ENCODE measurements at regions not wholly inside any gene's neighbourhood (a gene's known extent, or its start where the extent isn't known, plus 50 kb on each side); places are given as distances from the start of the nearest gene placed in this dataset.

DNA sequence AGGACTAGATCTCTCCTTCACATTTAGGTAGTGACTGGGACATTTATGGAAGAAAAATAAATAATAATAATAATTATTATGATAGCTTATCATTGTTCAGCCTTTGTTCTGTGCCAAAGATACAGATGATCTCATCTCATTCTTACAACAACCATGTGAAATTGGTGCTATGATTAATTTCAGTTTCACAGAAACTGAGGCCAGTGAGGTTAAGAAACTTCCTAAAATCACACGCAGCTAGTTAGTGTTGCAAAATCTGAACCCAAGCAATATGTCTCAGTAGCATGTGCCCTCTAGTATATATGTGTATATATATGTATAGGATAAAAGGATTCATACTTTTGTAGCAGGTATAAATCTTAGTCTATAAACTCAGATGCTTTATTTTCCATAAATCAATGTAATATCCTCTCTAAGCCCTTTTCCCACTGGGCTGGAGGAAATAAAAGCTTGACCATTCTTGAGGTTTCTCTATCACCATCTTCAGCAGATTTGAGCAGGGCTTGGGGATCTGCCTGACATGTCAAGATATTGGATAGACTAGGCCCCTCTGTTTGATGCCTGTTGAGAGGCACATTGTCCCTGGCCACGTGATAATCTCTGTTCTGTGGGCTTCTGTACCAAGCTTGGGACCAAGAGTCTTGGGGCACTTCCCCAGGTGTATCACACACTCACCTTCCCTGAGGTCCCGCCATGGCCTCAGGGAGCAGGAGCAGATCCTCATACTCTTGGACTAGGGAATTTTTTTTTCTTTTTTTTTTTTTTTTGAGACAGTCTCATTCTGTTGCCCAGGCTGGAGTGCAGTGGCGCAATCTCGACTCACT lies 172.6 kb upstream of the NRP1 start:
- TF ChIP-seq, protein P1, sequence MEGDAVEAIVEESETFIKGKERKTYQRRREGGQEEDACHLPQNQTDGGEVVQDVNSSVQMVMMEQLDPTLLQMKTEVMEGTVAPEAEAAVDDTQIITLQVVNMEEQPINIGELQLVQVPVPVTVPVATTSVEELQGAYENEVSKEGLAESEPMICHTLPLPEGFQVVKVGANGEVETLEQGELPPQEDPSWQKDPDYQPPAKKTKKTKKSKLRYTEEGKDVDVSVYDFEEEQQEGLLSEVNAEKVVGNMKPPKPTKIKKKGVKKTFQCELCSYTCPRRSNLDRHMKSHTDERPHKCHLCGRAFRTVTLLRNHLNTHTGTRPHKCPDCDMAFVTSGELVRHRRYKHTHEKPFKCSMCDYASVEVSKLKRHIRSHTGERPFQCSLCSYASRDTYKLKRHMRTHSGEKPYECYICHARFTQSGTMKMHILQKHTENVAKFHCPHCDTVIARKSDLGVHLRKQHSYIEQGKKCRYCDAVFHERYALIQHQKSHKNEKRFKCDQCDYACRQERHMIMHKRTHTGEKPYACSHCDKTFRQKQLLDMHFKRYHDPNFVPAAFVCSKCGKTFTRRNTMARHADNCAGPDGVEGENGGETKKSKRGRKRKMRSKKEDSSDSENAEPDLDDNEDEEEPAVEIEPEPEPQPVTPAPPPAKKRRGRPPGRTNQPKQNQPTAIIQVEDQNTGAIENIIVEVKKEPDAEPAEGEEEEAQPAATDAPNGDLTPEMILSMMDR (conservative IDR thresholded peaks at IDR 0.05; ENCODE audit: low read depth, low read length), result no peak
- no peak for TF ChIP-seq EZH2 (IDR thresholded peaks at IDR 0.05; ENCODE audit: borderline replicate concordance, low read depth, low read length, poor library complexity, severe bottlenecking)
